ENCODE measurements at regions not wholly inside any gene's neighbourhood (a gene's known extent, or its start where the extent isn't known, plus 50 kb on each side); places are given as distances from the start of the nearest gene placed in this dataset.

DNA sequence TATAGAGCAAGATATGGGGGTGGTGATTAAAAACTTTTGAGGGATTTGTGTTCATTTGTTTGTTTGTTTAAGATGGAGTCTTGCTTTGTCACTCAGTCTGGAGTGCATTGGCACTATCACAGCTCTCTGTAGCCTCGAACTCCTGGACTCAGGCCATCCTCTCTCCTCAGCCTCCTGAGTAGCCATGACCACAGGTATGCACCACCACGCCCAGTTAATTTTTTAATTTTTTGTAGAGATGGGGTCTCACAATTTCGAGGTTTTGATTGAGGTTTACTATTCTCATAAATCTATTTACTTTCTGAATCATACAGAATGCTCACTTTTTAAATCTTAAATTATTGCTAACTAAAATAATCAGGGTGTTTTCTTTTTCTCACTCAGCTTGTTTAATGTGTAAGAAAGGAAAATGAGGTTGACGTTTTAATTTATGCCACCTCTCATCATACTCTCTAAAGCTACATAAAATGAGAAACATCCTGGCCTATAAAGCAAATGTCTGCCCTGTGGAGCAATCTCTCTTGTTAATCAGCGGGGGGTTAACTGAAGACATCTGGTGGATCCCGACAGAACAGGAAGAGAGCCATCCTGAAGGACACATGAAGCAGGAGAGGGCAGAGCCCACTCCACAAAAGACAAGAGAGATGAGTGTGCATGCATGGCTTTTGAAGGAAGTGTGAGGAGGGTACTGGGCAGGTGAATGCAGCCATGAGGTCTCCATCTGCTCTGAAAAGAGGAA lies 589.1 kb upstream of the SLC8A1 start:
- TF ChIP-seq, protein P1, sequence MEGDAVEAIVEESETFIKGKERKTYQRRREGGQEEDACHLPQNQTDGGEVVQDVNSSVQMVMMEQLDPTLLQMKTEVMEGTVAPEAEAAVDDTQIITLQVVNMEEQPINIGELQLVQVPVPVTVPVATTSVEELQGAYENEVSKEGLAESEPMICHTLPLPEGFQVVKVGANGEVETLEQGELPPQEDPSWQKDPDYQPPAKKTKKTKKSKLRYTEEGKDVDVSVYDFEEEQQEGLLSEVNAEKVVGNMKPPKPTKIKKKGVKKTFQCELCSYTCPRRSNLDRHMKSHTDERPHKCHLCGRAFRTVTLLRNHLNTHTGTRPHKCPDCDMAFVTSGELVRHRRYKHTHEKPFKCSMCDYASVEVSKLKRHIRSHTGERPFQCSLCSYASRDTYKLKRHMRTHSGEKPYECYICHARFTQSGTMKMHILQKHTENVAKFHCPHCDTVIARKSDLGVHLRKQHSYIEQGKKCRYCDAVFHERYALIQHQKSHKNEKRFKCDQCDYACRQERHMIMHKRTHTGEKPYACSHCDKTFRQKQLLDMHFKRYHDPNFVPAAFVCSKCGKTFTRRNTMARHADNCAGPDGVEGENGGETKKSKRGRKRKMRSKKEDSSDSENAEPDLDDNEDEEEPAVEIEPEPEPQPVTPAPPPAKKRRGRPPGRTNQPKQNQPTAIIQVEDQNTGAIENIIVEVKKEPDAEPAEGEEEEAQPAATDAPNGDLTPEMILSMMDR (conservative IDR thresholded peaks at IDR 0.05; ENCODE audit: control insufficient read depth, insufficient read depth, low read depth, low read length): no peak
- no peak overlapping the region for H3K4me3 ChIP-seq (ENCODE audit: control insufficient read depth, low read depth, low read length)
- DNase-seq (ENCODE audit: low read depth): no peak

DNA sequence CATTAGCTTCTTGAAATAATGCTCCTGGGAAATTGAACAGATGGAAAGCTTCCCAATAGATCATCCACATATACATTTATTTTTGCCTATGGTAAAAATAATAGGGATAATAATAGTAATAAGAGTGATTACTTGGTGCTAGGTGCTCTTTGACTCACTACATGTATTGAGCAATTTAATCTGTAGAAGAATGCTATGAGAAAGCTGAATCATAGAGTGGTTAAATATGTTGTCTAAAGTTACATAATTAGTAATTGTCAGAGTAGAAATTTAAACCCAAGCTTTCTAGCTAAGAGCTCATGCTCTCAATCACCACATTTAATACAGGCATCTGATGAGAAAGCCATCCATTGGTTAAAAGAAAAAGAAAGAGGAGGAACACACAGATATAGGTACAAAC lies 590.5 kb upstream of the SLC8A1 start:
- no peak overlapping the region for H3K4me3 ChIP-seq (ENCODE audit: control insufficient read depth, low read depth, low read length)
- TF ChIP-seq, protein P1 (conservative IDR thresholded peaks at IDR 0.05; ENCODE audit: control insufficient read depth, insufficient read depth, low read depth, low read length): no peak
- peak; percentile 7 for DNase-seq (ENCODE audit: low read depth)

DNA sequence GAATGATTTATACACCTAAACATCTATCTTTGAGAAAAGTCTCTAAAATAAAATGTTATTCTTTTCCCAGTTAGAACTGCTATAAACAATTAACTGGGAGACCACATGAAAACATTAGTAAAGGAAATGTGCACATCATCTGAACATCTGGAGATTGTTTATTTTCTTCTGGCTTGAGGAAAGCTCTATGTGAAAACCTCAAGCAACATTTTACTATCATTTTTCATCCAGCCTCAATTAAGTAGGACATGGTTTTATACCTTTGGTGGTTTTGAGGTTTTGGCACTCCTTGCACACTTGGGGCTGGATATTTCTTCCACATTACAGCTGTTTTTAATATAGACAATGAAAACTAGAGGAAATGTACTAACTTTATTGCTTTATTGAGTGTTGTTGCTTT lies 609.5 kb upstream of the SLC8A1 start:
- TF ChIP-seq, protein P1 (conservative IDR thresholded peaks at IDR 0.05; ENCODE audit: control insufficient read depth, insufficient read depth, low read depth, low read length): no peak
- DNase-seq (ENCODE audit: low read depth): peak; percentile 87

DNA sequence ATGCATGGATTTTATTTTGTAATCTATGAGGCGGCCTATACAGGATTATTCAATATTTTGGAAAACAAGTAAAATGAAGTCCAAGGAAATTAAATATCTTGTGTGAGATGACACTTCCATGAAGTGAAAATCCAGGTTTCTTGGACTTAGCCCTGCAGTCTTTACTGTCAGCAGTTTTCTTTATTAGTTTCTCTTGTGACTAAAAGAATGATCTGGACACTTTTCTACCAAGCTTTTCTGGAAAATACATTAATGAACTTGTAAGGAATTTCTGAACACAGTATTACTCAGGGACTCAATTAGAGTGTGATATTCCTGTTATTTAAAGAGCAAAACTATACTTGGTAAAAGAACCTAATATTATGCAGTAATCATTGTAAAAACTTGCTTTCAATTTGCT lies 610.4 kb upstream of the SLC8A1 start:
- TF ChIP-seq, protein P1 (conservative IDR thresholded peaks at IDR 0.05; ENCODE audit: control insufficient read depth, insufficient read depth, low read depth, low read length): no peak
- no peak for DNase-seq (ENCODE audit: low read depth)
- H3K4me3 ChIP-seq (ENCODE audit: control insufficient read depth, low read depth, low read length): no peak overlapping the region

More for the DNA sequence above, 609.5 kb upstream of the SLC8A1 start:
- H3K4me3 ChIP-seq (ENCODE audit: control insufficient read depth, low read depth, low read length): no peak overlapping the region

DNA sequence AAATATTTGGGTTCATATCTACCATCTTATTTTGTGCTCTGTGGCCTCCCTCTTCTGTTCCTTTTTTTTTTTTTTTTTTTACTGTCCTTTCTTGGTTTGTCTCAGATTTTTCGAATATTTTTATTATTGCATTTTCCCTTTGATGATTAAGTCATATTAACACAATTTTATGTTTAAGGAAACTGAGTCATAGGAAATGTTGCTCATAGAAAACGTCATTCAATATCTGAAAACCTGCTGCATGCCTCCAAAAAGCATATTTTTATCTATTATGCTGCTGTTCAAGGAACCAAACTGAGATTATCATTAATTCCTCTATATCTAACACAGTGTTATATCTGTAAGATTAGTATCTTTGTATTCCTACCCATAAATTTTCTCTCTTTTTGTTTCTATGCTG lies 614.3 kb upstream of the SLC8A1 start:
- TF ChIP-seq, protein P1 (conservative IDR thresholded peaks at IDR 0.05; ENCODE audit: control insufficient read depth, insufficient read depth, low read depth, low read length): no peak
- no peak for DNase-seq (ENCODE audit: low read depth)
- no peak overlapping the region for H3K4me3 ChIP-seq (ENCODE audit: control insufficient read depth, low read depth, low read length)

DNA sequence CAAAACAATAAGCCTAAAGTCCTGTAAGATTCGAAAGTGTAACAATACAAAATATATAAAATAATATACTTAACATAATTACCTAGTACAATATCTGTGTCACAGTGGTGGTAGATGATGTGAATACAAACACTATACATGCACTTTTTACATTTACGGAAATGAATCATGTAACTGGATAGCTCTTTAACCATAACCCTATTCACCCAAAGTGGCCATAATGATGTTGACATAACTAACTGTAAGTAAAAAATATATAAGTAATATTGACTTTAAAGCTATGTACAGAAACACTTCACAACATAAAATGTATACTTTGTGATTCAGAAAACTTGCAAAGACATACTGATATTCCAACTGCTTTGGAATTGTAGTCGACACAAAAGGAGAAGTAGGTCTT lies 616.9 kb upstream of the SLC8A1 start:
- TF ChIP-seq, protein P1 (conservative IDR thresholded peaks at IDR 0.05; ENCODE audit: control insufficient read depth, insufficient read depth, low read depth, low read length): no peak
- no peak overlapping the region for H3K4me3 ChIP-seq (ENCODE audit: control insufficient read depth, low read depth, low read length)
- DNase-seq (ENCODE audit: low read depth): no peak

Data from fibroblast of mammary gland (primary cell).